ENCODE measurements at regions not wholly inside any gene's neighbourhood (a gene's known extent, or its start where the extent isn't known, plus 50 kb on each side); places are given as distances from the start of the nearest gene placed in this dataset.

- DNase-seq = no peak
Observed at GRCh38 chr6:102309700-102310099, 916.2 kb downstream of the GRIK2 start.

DNA sequence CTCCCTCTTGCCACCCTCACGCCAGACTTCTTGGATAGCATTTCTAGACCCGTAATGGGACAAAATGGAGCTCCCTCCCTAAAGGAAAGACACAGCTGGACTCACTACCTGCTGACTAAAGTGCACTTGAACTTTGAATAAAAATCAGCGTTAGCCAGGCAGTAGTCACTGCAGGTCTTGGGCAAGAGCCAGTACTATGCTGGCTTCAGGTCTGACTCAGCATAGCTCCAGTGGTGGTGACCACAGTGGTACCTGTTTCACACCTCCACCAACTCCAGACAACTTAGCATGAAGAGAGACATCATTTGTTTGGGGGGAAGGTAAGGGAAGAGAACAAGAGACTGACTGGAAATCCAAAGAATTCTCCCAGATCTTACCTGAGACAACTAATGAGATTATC lies 906.8 kb downstream of the GRIK2 start:
- DNase-seq = no peak

- no peak for DNase-seq
Observed at GRCh38 chr6:102298051-102298450, 904.5 kb downstream of the GRIK2 start.

All from CD4-positive, alpha-beta T cell treated with Interleukin-4 for 4 hours (primary cell).